Panc1 (cell line): ENCODE measurements at regions not wholly inside any gene's neighbourhood (a gene's known extent, or its start where the extent isn't known, plus 50 kb on each side); places are given as distances from the start of the nearest gene placed in this dataset.
A peak's percentile ranks its signal among the peaks of the same experiment; 100 is the strongest.

Experiments used
- ATAC-seq: fragments of 200-7000 bp; cut with Tn5 transposase; 2 replicates; pipeline ENCODE4 v1.9.1; 2020; ENCODE audit warnings: mild to moderate bottlenecking, moderate library complexity
- BruUV-seq: library from RNA; stranded (reverse); fragments of 400-500 nt; replicated peaks from 2 replicates; lab custom pipeline; 2021; lab: Mats Ljungman, UMichigan
- CTCF ChIA-PET: fragments of 300-600 bp; sonication (Branson Sonifier 250); formaldehyde crosslinking; loops from one replicate; lab custom pipeline; 2022; ENCODE audit warnings: antibody characterized with exemption; lab: Charles Lee
- POLR2A ChIA-PET: fragments of 300-600 bp; sonication (Branson Sonifier 250); formaldehyde crosslinking; loops from one replicate; lab custom pipeline; 2022; ENCODE audit warnings: antibody characterized with exemption; lab: Charles Lee
- DNase-seq: peaks from one replicate; pipeline ENCODE4 v3.0.0-alpha.2; 2010; ENCODE audit warnings: low read depth, low spot score
- H3K27ac ChIP-seq: 2 replicates; pipeline ENCODE4 v1.5.1; 2011; ENCODE audit warnings: mild to moderate bottlenecking, low read length, inconsistent platforms
- H3K27me3 ChIP-seq: fragments of 200-500 bp; sonication (Bioruptor generic); 2 replicates; pipeline ENCODE4 v1.6.0; 2014; ENCODE audit warnings: low read length, inconsistent platforms; ENCODE audit not compliant: control insufficient read depth, insufficient read depth
- H3K36me3 ChIP-seq: fragments of 200-500 bp; sonication (Bioruptor generic); 2 replicates; pipeline ENCODE4 v1.5.1; 2014; ENCODE audit warnings: inconsistent platforms, mild to moderate bottlenecking, low read length, moderate library complexity; ENCODE audit not compliant: control insufficient read depth, insufficient read depth
- H3K4me1 ChIP-seq: 2 replicates; pipeline ENCODE4 v1.5.1; 2011; ENCODE audit warnings: inconsistent platforms, mild to moderate bottlenecking, low read length, moderate library complexity; ENCODE audit not compliant: control insufficient read depth, insufficient read depth
- H3K4me3 ChIP-seq, 2 experiments: 2 replicates each; pipeline ENCODE4 v1.5.1; 2011 to 2012; ENCODE audit warnings: low read depth in 2 of 2, low read length in 2 of 2, mild to moderate bottlenecking in 2 of 2, inconsistent platforms in 1 of 2, moderate library complexity in 1 of 2
- H3K9me3 ChIP-seq: fragments of 200-500 bp; sonication (Bioruptor generic); 2 replicates; pipeline ENCODE4 v1.5.1; 2014; ENCODE audit warnings: low read depth, mild to moderate bottlenecking, inconsistent platforms, low read length, moderate library complexity; ENCODE audit not compliant: control insufficient read depth, insufficient read depth
- CTCF ChIP-seq: fragments of 450-650 bp; IDR thresholded peaks from 2 replicates; pipeline ENCODE4 v1.5.1; 2017; ENCODE audit warnings: mild to moderate bottlenecking
- POLR2AphosphoS5 ChIP-seq: IDR thresholded peaks from 2 replicates; pipeline ENCODE4 v1.6.1; 2012; ENCODE audit warnings: mild to moderate bottlenecking, low read depth, low read length, moderate library complexity
- REST ChIP-seq, 2 experiments: IDR thresholded peaks; 2 replicates each; pipeline ENCODE4 v1.6.1; 2011 to 2012; ENCODE audit warnings: low read depth in 2 of 2, control low read depth in 1 of 2, low read length in 1 of 2, mild to moderate bottlenecking in 1 of 2, moderate library complexity in 1 of 2; ENCODE audit not compliant: insufficient read depth in 1 of 2
- SIN3A ChIP-seq: IDR thresholded peaks from 2 replicates; pipeline ENCODE4 v1.6.1; 2012; ENCODE audit warnings: low read depth, mild to moderate bottlenecking, low read length, moderate library complexity, borderline replicate concordance; ENCODE audit not compliant: insufficient read depth
- TCF7L2 ChIP-seq: IDR thresholded peaks from 2 replicates; pipeline ENCODE4 v1.6.1; 2011; ENCODE audit warnings: mild to moderate bottlenecking, low read depth, low read length, inconsistent platforms
- in situ Hi-C: cut with HindIII; loops from 2 replicates; pipeline ENCODE4 v1.10.0; 2016; ENCODE audit warnings: low sequenced_read_pairs, low pct_unique_long_range_greater_than_20kb
- intact Hi-C: fragments of 100-400 bp; cut with micrococcal nuclease; formaldehyde crosslinking; loops from one replicate; pipeline ENCODE4 v1.10.0; 2022; ENCODE audit not compliant: unreplicated experiment

DNA sequence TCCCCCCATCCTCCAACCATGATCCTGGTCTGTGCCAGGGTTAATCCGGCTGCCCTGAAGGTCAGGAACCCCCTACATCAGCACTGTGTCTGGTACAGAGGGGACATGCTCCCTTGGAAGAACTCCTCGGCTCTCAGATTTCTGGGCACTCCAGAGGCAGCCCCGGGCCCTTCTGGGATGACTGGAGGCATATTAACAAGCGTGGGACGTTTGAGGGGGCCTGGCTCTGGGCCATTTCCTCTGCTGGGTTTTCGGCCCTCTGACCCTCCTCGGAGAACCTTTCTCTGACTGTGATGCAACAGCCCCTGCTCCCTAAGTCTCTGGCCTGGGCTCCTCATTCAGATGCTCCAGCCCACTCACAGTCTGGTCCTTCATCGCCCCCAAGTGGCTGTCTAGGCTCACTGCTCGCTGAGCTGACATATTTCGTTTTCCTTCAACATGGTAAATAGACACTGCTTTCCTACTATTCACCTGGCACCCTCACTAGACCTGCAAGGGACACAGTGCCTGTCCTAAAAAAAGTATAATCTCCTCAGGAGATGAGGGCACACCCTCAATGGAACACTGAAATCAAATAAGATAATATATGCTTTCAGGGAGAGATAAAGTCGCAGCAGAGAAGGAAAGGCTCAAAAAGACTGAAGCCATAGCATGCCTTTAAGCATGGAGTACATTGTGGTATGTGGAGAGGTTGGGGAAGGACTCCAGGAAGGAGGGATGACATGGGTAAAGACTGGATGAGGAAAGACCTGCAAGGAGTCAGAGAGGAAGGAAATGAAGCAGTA is 404.7 kb upstream of the TRPC7 start:
- CTCF ChIA-PET: interaction anchor here (1.7 to 1.8 kb wide), 2 partner anchors 405 to 522 kb away, joined by 4 to 6 read pairs; partner anchors contain the start of gene TRPC7

DNA sequence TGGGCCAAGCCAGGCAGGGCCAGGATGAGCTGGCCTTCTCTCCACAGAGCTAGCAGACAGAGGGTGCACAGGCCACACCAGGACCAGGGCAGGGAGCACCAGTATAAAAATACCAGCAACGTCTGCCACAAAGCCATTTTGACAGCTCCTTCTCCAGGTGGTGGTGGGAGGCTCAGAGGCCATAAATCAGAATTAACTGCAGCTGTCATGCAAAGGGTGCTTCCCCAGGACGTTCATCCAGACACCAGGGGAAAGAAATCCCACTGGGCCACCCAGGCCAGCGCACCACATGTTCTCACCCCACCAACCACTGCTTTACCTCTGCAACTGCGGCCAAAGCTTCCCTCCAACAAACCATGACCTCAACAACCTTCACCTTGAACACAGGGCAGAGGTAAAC is 403.7 kb upstream of the TRPC7 start:
- DNase-seq (no peak), ATAC-seq (no peak)
- no peaks in the 10 kb centered on the region for H3K36me3 ChIP-seq
- CTCF ChIA-PET: interaction anchor here (1.7 to 1.8 kb wide), 2 partner anchors 404 to 521 kb away, joined by 4 to 6 read pairs; partner anchors contain the start of gene TRPC7
- no peaks in the 10 kb centered on the region for H3K9me3 ChIP-seq
- no TSS peak for BruUV-seq
- in situ Hi-C loops: no loop called here
- H3K27me3 ChIP-seq: peaks cover 8% of the 10 kb centered on the region
- TF ChIP-seq REST (IDR thresholded peaks at IDR 0.05; ENCODE audit: insufficient read depth in 1 of 2, low read depth in 2 of 2, low read length in 1 of 2) (no peak), TCF7L2 (no peak), SIN3A (no peak), POLR2AphosphoS5 (no peak), CTCF (no peak)
- no peak overlapping the region for H3K4me3 ChIP-seq
- no peak overlapping the region for H3K27ac ChIP-seq
- POLR2A ChIA-PET: no interaction called here
- no peaks in the 10 kb centered on the region for H3K4me1 ChIP-seq
- intact Hi-C loops: no loop called here

More for the DNA sequence above, 404.7 kb upstream of the TRPC7 start:
- DNase-seq (peak; percentile 48), ATAC-seq (peak; percentile 92)
- in situ Hi-C loops: no loop called here
- intact Hi-C loops: loop anchor here (1.0 to 10.0 kb wide), 4 partner anchors 215 to 885 kb away; no protein-coding TSS in a partner anchor
- H3K27me3 ChIP-seq: peaks cover 10% of the 10 kb centered on the region
- no peaks in the 10 kb centered on the region for H3K36me3 ChIP-seq
- H3K9me3 ChIP-seq: no peaks in the 10 kb centered on the region
- TF ChIP-seq POLR2AphosphoS5 (no peak), REST (IDR thresholded peaks at IDR 0.05; ENCODE audit: insufficient read depth in 1 of 2, low read depth in 2 of 2, low read length in 1 of 2) (no peak), CTCF (peak; percentile 91)
- BruUV-seq: no TSS peak
- POLR2A ChIA-PET: no interaction called here
- no peaks in the 10 kb centered on the region for H3K4me1 ChIP-seq
- no peak overlapping the region for H3K4me3 ChIP-seq
- no peak overlapping the region for H3K27ac ChIP-seq
